ENCODE measurements at regions not wholly inside any gene's neighbourhood (a gene's known extent, or its start where the extent isn't known, plus 50 kb on each side); places are given as distances from the start of the nearest gene placed in this dataset.

DNA sequence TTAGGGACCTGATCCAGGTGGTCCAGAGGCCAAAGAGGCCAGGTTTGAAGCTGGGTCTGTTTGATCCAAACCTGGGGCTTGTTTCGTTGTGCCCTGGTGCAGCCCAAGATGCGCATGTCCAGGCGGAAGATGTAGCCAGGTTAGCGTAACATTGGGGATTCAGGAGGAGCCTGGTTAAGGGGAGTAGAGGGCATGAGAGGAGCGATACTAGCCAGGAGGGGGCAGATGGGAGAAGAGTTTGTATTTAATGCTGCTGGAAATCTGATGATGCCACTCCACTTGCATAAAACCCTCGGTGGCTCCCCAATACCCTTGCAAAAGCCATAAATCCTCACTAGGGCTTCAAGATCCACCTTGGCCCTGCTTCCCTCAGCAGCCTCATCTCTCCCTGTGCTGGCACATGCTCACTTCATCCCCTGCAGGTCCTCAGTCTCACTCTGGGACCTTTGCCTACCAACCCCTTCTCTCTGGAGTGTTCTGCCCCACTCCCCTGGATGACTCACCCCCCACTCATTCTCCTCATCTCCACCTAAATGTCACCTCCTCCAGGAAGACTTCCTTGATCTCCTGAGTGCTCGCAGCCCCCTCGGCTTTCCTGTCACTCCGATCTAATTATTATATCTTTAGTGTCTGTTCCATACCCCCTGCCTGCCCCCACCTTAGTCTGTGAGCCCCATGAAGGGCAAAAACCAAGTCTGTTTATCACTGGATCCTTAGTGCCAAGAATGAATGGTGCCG, 95.9 kb downstream of the MIAT start:
- peaks cover 2% of the 10 kb centered on the region for H3K27me3 Mint-ChIP-seq
- TF ChIP-seq, protein P1, sequence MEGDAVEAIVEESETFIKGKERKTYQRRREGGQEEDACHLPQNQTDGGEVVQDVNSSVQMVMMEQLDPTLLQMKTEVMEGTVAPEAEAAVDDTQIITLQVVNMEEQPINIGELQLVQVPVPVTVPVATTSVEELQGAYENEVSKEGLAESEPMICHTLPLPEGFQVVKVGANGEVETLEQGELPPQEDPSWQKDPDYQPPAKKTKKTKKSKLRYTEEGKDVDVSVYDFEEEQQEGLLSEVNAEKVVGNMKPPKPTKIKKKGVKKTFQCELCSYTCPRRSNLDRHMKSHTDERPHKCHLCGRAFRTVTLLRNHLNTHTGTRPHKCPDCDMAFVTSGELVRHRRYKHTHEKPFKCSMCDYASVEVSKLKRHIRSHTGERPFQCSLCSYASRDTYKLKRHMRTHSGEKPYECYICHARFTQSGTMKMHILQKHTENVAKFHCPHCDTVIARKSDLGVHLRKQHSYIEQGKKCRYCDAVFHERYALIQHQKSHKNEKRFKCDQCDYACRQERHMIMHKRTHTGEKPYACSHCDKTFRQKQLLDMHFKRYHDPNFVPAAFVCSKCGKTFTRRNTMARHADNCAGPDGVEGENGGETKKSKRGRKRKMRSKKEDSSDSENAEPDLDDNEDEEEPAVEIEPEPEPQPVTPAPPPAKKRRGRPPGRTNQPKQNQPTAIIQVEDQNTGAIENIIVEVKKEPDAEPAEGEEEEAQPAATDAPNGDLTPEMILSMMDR (IDR thresholded peaks at IDR 0.05; ENCODE audit: unreplicated experiment), result peak; percentile 14
- peaks cover 8% of the 10 kb centered on the region for H3K9me3 Mint-ChIP-seq (ENCODE audit: low read depth)
- no peak overlapping the region for H3K4me3 Mint-ChIP-seq (ENCODE audit: low read depth)
- H3K4me1 Mint-ChIP-seq (ENCODE audit: low read depth), result peaks cover 20% of the 10 kb centered on the region
- peaks cover 4% of the 10 kb centered on the region for H3K36me3 Mint-ChIP-seq (ENCODE audit: insufficient read depth)
- no peak overlapping the region for H3K27ac Mint-ChIP-seq
- no peak for DNase-seq (ENCODE audit: low spot score, unreplicated experiment)

DNA sequence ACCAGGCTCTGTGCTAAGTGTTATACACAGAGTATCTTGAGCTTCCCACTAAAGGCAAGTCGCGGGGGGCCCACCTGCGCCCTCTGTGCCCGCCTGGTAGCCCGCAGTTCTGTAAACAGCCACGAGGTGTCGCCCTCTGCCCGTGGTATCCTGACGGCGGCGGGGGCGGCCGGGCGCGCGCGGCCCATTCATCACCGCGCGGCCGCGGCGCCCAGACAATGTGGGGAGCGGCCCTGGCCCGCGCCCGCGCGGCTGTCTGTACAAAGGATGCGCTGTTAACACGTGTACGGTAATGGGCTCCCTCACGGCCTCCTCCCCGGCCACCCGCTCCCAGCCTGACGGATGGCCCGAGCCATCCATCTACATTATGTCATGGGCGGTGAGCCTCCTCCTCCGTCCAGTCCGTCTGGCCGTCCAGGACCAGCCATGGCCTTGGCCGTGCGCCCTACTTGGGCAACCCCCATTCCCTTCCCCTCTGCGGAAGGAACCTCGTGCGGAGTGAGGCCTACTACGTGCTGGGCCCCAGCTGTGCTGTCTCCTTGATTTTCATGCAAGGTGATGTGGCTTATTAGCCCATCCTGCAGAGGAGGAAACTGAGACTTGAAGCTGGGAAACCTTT, 99.4 kb downstream of the MIAT start:
- peak; percentile 48 for DNase-seq (ENCODE audit: low spot score, unreplicated experiment)
- peaks cover 2% of the 10 kb centered on the region for H3K4me1 Mint-ChIP-seq (ENCODE audit: low read depth)
- no peak overlapping the region for H3K4me3 Mint-ChIP-seq (ENCODE audit: low read depth)

DNA sequence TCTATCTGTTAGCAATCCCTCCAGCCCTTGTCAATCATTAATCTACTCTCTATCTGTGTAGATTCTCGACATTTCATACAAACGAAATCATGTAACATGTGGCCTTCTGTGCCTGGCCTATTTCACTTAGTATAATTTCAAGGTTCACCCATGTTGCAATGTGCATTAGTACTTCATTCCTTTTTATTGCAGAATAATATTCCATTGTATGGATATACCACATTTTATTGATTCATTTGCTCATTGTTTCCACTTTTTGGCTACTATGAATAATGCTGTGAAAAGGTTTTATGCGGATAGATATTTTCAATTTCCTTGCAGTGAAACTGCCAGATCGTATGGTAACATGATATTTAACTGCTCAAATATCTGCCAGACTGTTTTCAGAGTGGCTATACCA, 100.1 kb downstream of the MIAT start:
- peaks cover 8% of the 10 kb centered on the region for H3K9me3 Mint-ChIP-seq (ENCODE audit: low read depth)
- no peaks in the 10 kb centered on the region for H3K4me1 Mint-ChIP-seq (ENCODE audit: low read depth)
- DNase-seq (ENCODE audit: low spot score, unreplicated experiment), result no peak
- TF ChIP-seq, protein P1 (IDR thresholded peaks at IDR 0.05; ENCODE audit: unreplicated experiment), result no peak
- H3K27ac Mint-ChIP-seq, result no peak overlapping the region
- peaks cover 4% of the 10 kb centered on the region for H3K36me3 Mint-ChIP-seq (ENCODE audit: insufficient read depth)
- peaks cover 8% of the 10 kb centered on the region for H3K27me3 Mint-ChIP-seq
- no peak overlapping the region for H3K4me3 Mint-ChIP-seq (ENCODE audit: low read depth)

More for the DNA sequence above, 99.4 kb downstream of the MIAT start:
- peaks cover 8% of the 10 kb centered on the region for H3K9me3 Mint-ChIP-seq (ENCODE audit: low read depth)
- H3K27me3 Mint-ChIP-seq, result peaks cover 8% of the 10 kb centered on the region
- no peak overlapping the region for H3K27ac Mint-ChIP-seq
- TF ChIP-seq, protein P1 (IDR thresholded peaks at IDR 0.05; ENCODE audit: unreplicated experiment), result peak; percentile 93
- peaks cover 4% of the 10 kb centered on the region for H3K36me3 Mint-ChIP-seq (ENCODE audit: insufficient read depth)

DNA sequence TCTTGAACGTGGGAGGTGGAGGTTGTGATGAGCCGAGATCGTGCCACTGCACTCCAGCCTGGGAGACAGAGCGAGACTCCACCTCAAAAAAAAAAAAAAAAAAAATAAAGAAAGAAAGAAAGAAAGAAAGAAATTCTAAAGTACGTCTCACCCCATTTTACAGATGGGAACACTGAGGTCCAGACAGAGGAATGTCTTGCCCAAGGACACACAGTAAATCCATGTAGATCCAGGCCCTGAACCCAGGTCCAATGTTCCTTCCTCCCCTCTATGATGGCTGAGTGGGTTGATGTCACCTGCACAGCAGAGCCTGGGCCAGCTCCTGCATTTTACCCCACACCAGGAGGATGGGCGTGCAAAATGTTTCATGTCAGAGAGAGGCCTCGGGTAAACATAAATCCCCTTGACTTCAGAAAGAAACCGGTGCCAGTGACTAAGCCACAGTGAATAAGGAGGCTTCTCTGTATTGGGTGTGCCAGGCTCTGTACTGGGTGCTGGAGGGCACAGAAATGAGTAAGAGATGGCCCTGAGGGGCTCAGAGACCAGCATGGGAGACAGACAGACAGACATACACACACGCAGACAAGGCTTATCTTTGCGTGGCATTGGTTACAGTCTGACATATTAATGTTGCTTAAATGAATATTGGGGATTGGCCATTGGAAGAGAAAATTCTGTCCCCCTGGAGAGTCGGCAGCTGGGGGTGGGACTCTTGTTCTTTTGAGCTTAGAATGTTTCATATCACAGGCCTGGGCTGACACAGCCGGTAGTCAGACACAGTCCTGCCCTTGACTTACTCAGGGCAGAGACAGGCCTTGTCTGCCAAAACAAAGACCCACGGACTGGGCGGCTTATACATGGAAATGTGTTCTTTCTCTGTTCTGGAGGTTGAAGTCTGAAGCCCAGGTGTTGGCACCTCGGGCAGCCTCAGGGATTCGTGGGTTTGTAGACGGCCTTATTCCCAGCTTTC, 105.4 kb downstream of the MIAT start:
- peaks cover 10% of the 10 kb centered on the region for H3K27me3 Mint-ChIP-seq
- H3K4me3 Mint-ChIP-seq (ENCODE audit: low read depth), result no peak overlapping the region
- H3K36me3 Mint-ChIP-seq (ENCODE audit: insufficient read depth), result no peaks in the 10 kb centered on the region
- H3K9me3 Mint-ChIP-seq (ENCODE audit: low read depth), result peaks cover 1% of the 10 kb centered on the region
- no peak for DNase-seq (ENCODE audit: low spot score, unreplicated experiment)
- peaks cover 11% of the 10 kb centered on the region for H3K4me1 Mint-ChIP-seq (ENCODE audit: low read depth)
- TF ChIP-seq, protein P1 (IDR thresholded peaks at IDR 0.05; ENCODE audit: unreplicated experiment), result no peak
- peak overlapping the region; percentile 38 for H3K27ac Mint-ChIP-seq

All from progenitor cell of endocrine pancreas (in vitro differentiated cells).